ENCODE measurements at regions not wholly inside any gene's neighbourhood (a gene's known extent, or its start where the extent isn't known, plus 50 kb on each side); places are given as distances from the start of the nearest gene placed in this dataset.

DNA sequence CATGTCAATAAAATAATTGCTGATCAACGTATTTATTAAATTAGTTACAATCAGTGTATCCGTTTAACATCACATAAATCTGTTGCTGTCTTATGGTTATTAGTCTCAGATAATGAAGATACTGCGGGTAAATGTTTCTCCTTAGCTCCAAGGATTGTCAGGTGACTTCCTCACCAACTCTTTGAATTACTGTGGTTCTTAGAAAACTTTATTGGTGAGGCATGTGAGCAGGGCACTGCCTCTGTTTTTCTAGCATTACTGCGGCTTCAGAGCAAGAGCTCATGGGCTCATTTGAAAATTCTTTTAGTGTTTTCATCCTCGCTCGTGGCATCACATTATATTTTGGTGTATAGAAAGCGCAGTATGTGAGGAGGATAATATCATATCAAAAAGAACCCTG, 555.9 kb downstream of the LMO4 start:
- Histone ChIP-seq H3K27me3 (ENCODE audit: control insufficient read depth in 2 of 2, insufficient read depth in 2 of 2, low read length in 2 of 2) (no peaks in the 10 kb centered on the region), H3K9ac (ENCODE audit: insufficient read depth, low read length, poor library complexity, severe bottlenecking) (no peak overlapping the region), H3K4me3 (replicated peaks in 1 of 3; ENCODE audit: low read depth in 2 of 3, low read length in 3 of 3) (no peak overlapping the region), H3K36me3 (replicated peaks in 1 of 2; ENCODE audit: control insufficient read depth in 1 of 2, insufficient read depth in 2 of 2, low read length in 2 of 2) (no peaks in the 10 kb centered on the region), H3K9me3 (replicated peaks in 1 of 2; ENCODE audit: control insufficient read depth in 1 of 2, insufficient read depth in 1 of 2, low read length in 2 of 2) (no peaks in the 10 kb centered on the region), H2AFZ (ENCODE audit: insufficient read depth, low read depth, low read length, poor library complexity, severe bottlenecking) (no peak overlapping the region), H4K20me1 (ENCODE audit: insufficient read depth, low read length) (no peaks in the 10 kb centered on the region), H3K4me2 (replicated peaks; ENCODE audit: extremely low read depth, low read length, poor library complexity, severe bottlenecking) (no peak overlapping the region), H3K4me1 (ENCODE audit: control insufficient read depth in 1 of 2, insufficient read depth in 2 of 2, low read length in 2 of 2) (no peaks in the 10 kb centered on the region), H3K27ac (ENCODE audit: low read depth in 1 of 2, low read length in 2 of 2) (no peak overlapping the region), H3K79me2 (ENCODE audit: insufficient read depth, low read length) (no peaks in the 10 kb centered on the region)
- Mint-ChIP-seq H3K4me3 (no peak overlapping the region), H3K27ac (no peak overlapping the region), H3K4me1 (no peaks in the 10 kb centered on the region), H3K27me3 (ENCODE audit: low read depth in 3 of 3) (peaks cover 0 to 4% (median 3%) of the 10 kb centered on the region in 3 donors), H3K9me3 (peaks cover 0 to 5% (median 1%) of the 10 kb centered on the region in 7 donors), H3K36me3 (no peaks in the 10 kb centered on the region)
- no CpG with 5 or more reads among the region's 7 CpGs for WGBS (ENCODE audit: insufficient coverage)
- TF ChIP-seq, protein P1, sequence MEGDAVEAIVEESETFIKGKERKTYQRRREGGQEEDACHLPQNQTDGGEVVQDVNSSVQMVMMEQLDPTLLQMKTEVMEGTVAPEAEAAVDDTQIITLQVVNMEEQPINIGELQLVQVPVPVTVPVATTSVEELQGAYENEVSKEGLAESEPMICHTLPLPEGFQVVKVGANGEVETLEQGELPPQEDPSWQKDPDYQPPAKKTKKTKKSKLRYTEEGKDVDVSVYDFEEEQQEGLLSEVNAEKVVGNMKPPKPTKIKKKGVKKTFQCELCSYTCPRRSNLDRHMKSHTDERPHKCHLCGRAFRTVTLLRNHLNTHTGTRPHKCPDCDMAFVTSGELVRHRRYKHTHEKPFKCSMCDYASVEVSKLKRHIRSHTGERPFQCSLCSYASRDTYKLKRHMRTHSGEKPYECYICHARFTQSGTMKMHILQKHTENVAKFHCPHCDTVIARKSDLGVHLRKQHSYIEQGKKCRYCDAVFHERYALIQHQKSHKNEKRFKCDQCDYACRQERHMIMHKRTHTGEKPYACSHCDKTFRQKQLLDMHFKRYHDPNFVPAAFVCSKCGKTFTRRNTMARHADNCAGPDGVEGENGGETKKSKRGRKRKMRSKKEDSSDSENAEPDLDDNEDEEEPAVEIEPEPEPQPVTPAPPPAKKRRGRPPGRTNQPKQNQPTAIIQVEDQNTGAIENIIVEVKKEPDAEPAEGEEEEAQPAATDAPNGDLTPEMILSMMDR (IDR thresholded peaks at IDR 0.05), result no peak
- intact Hi-C loops (cut with micrococcal nuclease), result no loop called here
- DNase-seq, result no peak

DNA sequence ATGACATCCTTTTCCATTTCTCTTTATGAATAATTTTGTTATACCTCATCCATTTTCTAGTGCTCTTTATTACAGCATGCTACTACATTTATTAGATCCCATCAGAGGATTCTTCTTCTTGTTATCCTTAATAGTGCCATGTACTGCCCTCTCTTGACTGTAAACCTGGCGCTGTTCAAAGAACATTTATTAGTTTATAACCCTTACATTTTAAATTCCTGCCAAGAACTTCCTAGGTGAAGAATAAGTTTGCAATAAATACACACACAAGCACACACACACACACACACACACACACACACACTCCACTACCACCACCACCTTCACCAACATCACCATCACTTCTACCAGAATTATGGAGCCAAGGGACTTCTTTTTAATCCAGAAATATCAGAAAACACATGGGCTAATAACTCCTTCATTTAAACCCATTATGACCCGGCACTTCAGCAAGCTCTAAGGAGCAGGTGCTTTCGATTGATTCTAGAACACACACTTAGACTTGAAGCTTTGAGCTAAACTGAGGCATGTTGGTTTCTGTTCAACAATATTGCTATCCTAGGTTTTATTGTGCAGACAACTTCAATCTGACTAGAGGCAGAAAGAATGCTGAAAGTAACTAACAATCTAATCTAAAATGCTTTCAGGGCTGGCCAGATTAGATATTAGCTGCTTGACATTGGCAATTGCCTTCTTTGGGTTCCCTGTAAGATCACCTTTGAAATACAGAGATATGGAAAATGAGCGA, 556.8 kb downstream of the LMO4 start:
- no peaks in the 10 kb centered on the region for H3K36me3 Mint-ChIP-seq
- Histone ChIP-seq H3K4me1 (ENCODE audit: control insufficient read depth in 1 of 2, insufficient read depth in 2 of 2, low read length in 2 of 2) (no peaks in the 10 kb centered on the region), H4K20me1 (ENCODE audit: insufficient read depth, low read length) (no peaks in the 10 kb centered on the region), H3K27me3 (ENCODE audit: control insufficient read depth in 2 of 2, insufficient read depth in 2 of 2, low read length in 2 of 2) (no peaks in the 10 kb centered on the region), H2AFZ (ENCODE audit: insufficient read depth, low read depth, low read length, poor library complexity, severe bottlenecking) (no peak overlapping the region), H3K36me3 (replicated peaks in 1 of 2; ENCODE audit: control insufficient read depth in 1 of 2, insufficient read depth in 2 of 2, low read length in 2 of 2) (no peaks in the 10 kb centered on the region), H3K79me2 (ENCODE audit: insufficient read depth, low read length) (no peaks in the 10 kb centered on the region), H3K4me2 (replicated peaks; ENCODE audit: extremely low read depth, low read length, poor library complexity, severe bottlenecking) (no peak overlapping the region), H3K9ac (ENCODE audit: insufficient read depth, low read length, poor library complexity, severe bottlenecking) (no peak overlapping the region), H3K27ac (ENCODE audit: low read depth in 1 of 2, low read length in 2 of 2) (no peak overlapping the region), H3K4me3 (replicated peaks in 1 of 3; ENCODE audit: low read depth in 2 of 3, low read length in 3 of 3) (no peak overlapping the region), H3K9me3 (replicated peaks in 1 of 2; ENCODE audit: control insufficient read depth in 1 of 2, insufficient read depth in 1 of 2, low read length in 2 of 2) (no peaks in the 10 kb centered on the region)
- H3K9me3 Mint-ChIP-seq, result peaks cover 0 to 4% (median 0%) of the 10 kb centered on the region in 7 donors
- no peaks in the 10 kb centered on the region for H3K4me1 Mint-ChIP-seq
- TF ChIP-seq, protein P1 (IDR thresholded peaks at IDR 0.05), result no peak
- H3K27me3 Mint-ChIP-seq (ENCODE audit: low read depth in 3 of 3), result peaks cover 0 to 4% (median 1%) of the 10 kb centered on the region in 3 donors
- 84% methylated on average over 2 of the region's 4 CpGs for WGBS (ENCODE audit: insufficient coverage)
- no peak overlapping the region for H3K4me3 Mint-ChIP-seq
- intact Hi-C loops (cut with micrococcal nuclease), result no loop called here
- DNase-seq, result no peak
- peak overlapping the region in 1 of 7 donors; percentile 51 for H3K27ac Mint-ChIP-seq

All from CD14-positive monocyte (primary cell).